Neural cell (in vitro differentiated cells): ENCODE measurements at regions not wholly inside any gene's neighbourhood (a gene's known extent, or its start where the extent isn't known, plus 50 kb on each side); places are given as distances from the start of the nearest gene placed in this dataset.
"Not testable (repeated sequence)": the region's sequence is repeated elsewhere in the genome, so short reads cannot be mapped to it uniquely, and the experiment has no call there.

Experiments used
- H2AFZ ChIP-seq: fragments of 200-600, 300-800 bp; sonication (generic), shearing (Covaris generic); 2 replicates; pipeline ENCODE4 v1.6.0; 2014; ENCODE audit warnings: low read depth, mild to moderate bottlenecking, antibody characterized with exemption, low read length, moderate library complexity
- H3F3A ChIP-seq: fragments of 200-600 bp; shearing (Covaris generic); 2 replicates; pipeline ENCODE4 v1.6.1; 2016; ENCODE audit warnings: mild to moderate bottlenecking, moderate library complexity, mixed read lengths, antibody characterized with exemption, low read length; ENCODE audit not compliant: insufficient read depth, poor library complexity, severe bottlenecking
- H3K27ac ChIP-seq: fragments of 200-600, 300-800 bp; sonication (generic), shearing (Covaris generic); 2 replicates; pipeline ENCODE4 v1.5.1; 2014; ENCODE audit warnings: mild to moderate bottlenecking, low read length, moderate library complexity
- H3K27me3 ChIP-seq: fragments of 300-800, 200-600 bp; sonication (generic), shearing (Covaris generic); 2 replicates; pipeline ENCODE4 v1.6.0; 2014; ENCODE audit warnings: mild to moderate bottlenecking, low read depth, low read length, moderate library complexity; ENCODE audit not compliant: insufficient read depth
- H3K36me3 ChIP-seq: fragments of 300-800, 200-600 bp; sonication (generic), shearing (Covaris generic); 2 replicates; pipeline ENCODE4 v1.5.1; 2014; ENCODE audit warnings: mild to moderate bottlenecking, antibody characterized with exemption, low read length, moderate library complexity; ENCODE audit not compliant: insufficient read depth
- H3K4me2 ChIP-seq: fragments of 300-800, 200-600 bp; sonication (generic), shearing (Covaris generic); 2 replicates; pipeline ENCODE4 v1.6.0; 2014; ENCODE audit warnings: mild to moderate bottlenecking, low read length
- H3K4me3 ChIP-seq: fragments of 300-800, 200-600 bp; sonication (generic), shearing (Covaris generic); 2 replicates; pipeline ENCODE4 v1.5.1; 2014; ENCODE audit warnings: mild to moderate bottlenecking, low read length, moderate library complexity
- H3K79me2 ChIP-seq: fragments of 200-600 bp; shearing (Covaris generic); replicated peaks from 2 replicates; pipeline ENCODE4 v1.6.0; 2014; ENCODE audit warnings: mild to moderate bottlenecking, low read length, moderate library complexity; ENCODE audit not compliant: insufficient read depth
- H3K9ac ChIP-seq: fragments of 300-800, 200-600 bp; sonication (generic), shearing (Covaris generic); 2 replicates; pipeline ENCODE4 v1.6.1; 2016; ENCODE audit warnings: mild to moderate bottlenecking, low read length, mixed read lengths
- H3K9me2 ChIP-seq: fragments of 200-600 bp; shearing (Covaris generic); 2 replicates; pipeline ENCODE4 v1.6.1; 2016; ENCODE audit warnings: mild to moderate bottlenecking, low read length, mixed read lengths; ENCODE audit not compliant: insufficient read depth
- H3K9me3 ChIP-seq: fragments of 200-600, 300-800 bp; sonication (generic), shearing (Covaris generic); 2 replicates; pipeline ENCODE4 v1.6.1; 2016; ENCODE audit warnings: mild to moderate bottlenecking, mixed run types, low read length, moderate library complexity, mixed read lengths
- H4K20me1 ChIP-seq: fragments of 200-600 bp; shearing (Covaris generic); 2 replicates; pipeline ENCODE4 v1.6.1; 2016; ENCODE audit warnings: mild to moderate bottlenecking, mixed run types; ENCODE audit not compliant: insufficient read depth
- EP300 ChIP-seq: fragments of 450-650 bp; conservative IDR thresholded peaks from 2 replicates; pipeline ENCODE4 v1.6.1; 2014; ENCODE audit warnings: antibody characterized with exemption, mild to moderate bottlenecking, moderate library complexity; ENCODE audit not compliant: poor library complexity, severe bottlenecking
- EZH2 ChIP-seq: fragments of 200-600, 300-800 bp; shearing (Covaris generic), sonication (generic); IDR thresholded peaks from 2 replicates; pipeline ENCODE4 v1.6.1; 2014; ENCODE audit warnings: antibody characterized with exemption, low read length, borderline replicate concordance, mild to moderate bottlenecking; ENCODE audit not compliant: insufficient read depth, poor library complexity, severe bottlenecking
- MXI1 ChIP-seq: fragments of 450-650 bp; conservative IDR thresholded peaks from 2 replicates; pipeline ENCODE4 v1.6.1; 2014; ENCODE audit warnings: antibody characterized with exemption, mild to moderate bottlenecking; ENCODE audit not compliant: poor library complexity, severe bottlenecking
- RAD21 ChIP-seq: fragments of 450-650 bp; conservative IDR thresholded peaks from 2 replicates; pipeline ENCODE4 v1.6.1; 2014; ENCODE audit warnings: antibody characterized with exemption, mild to moderate bottlenecking, moderate library complexity
- SMC3 ChIP-seq: fragments of 450-650 bp; conservative IDR thresholded peaks from 2 replicates; pipeline ENCODE4 v1.6.1; 2014; ENCODE audit warnings: antibody characterized with exemption, mild to moderate bottlenecking, moderate library complexity; ENCODE audit not compliant: poor library complexity
- TAF1 ChIP-seq: IDR thresholded peaks from 2 replicates; pipeline ENCODE4 v1.6.1; 2012; ENCODE audit warnings: low read depth
- TF ChIP-seq, protein P1 (sequence below): fragments of 450-650 bp; IDR thresholded peaks from 2 replicates; pipeline ENCODE4 v1.5.1; 2014; ENCODE audit warnings: antibody characterized with exemption, mild to moderate bottlenecking, moderate library complexity; ENCODE audit not compliant: poor library complexity, severe bottlenecking
- TF ChIP-seq, protein P2 (sequence below): IDR thresholded peaks from 2 replicates; pipeline ENCODE4 v1.6.1; 2012; ENCODE audit warnings: borderline replicate concordance

DNA sequence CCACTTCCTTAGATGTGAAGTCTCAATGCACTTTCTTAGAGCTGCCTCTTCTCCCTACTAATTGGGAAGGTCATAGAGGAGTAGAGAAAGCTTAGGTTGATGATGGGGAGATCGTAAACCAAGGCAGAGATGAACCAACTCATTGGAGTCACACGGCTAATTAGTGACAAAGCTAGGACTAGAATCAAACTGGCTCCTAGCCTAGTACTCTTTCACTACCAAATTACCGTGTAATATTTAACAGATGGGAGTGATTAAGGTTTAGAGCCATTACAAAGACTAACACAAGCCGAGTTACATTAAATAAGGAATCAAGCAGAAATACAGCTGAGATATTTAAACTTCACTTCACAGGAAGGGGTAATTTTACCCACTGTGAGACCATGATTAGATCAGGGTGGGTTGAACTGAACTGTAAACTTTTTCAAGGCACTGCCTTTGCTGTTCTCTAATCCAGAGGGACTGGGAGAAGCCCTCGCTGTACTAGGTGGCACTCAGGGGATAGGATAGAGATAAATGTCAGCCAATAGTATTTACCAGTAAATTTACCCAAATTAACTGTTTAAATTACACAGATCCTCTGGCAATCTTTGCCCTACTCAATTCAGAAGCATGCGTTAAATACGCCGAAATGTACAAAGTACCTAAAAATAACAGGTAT is 166.4 kb upstream of the PIK3R1 start:
- Histone ChIP-seq H3K9me3 (no peaks in the 10 kb centered on the region), H3K4me2 (no peak overlapping the region)

DNA sequence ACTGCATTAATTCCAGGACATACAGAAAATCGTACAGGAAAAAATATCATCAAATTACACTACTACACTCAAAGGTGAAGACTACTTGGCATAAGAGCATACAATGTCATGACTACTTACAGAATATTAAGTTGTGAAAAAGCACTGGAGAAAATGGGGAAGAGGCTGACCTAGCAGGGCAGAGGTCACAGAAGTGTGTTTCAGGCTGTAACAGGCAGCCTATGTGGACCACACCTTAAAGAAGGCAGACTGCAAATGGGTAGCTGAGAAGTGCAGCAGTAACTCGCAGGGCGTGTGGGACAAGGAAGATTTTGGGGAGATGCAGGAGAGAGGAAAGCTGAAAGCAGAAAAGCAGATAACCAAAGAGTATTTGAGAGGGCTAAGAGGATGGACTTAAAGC is 167.0 kb upstream of the PIK3R1 start:
- H3K4me2 ChIP-seq, result no peak overlapping the region
- no peaks in the 10 kb centered on the region for H3K9me2 ChIP-seq
- no peaks in the 10 kb centered on the region for H3K9me3 ChIP-seq
- H4K20me1 ChIP-seq, result no peaks in the 10 kb centered on the region
- no peak overlapping the region for H3K4me3 ChIP-seq
- H3F3A ChIP-seq, result no peaks in the 10 kb centered on the region
- no peak overlapping the region for H3K27ac ChIP-seq
- no peaks in the 10 kb centered on the region for H3K36me3 ChIP-seq
- no peaks in the 10 kb centered on the region for H3K79me2 ChIP-seq
- no peak overlapping the region for H2AFZ ChIP-seq
- no peaks in the 10 kb centered on the region for H3K27me3 ChIP-seq
- H3K9ac ChIP-seq, result no peak overlapping the region
- TF ChIP-seq RAD21 (no peak), EZH2 (no peak), SMC3 (no peak), TAF1 (no peak), EP300 (no peak), MXI1 (no peak)

More for the DNA sequence above, 166.4 kb upstream of the PIK3R1 start:
- no peak for TF ChIP-seq MXI1
- no peak for TF ChIP-seq TAF1
- TF ChIP-seq, protein P1, sequence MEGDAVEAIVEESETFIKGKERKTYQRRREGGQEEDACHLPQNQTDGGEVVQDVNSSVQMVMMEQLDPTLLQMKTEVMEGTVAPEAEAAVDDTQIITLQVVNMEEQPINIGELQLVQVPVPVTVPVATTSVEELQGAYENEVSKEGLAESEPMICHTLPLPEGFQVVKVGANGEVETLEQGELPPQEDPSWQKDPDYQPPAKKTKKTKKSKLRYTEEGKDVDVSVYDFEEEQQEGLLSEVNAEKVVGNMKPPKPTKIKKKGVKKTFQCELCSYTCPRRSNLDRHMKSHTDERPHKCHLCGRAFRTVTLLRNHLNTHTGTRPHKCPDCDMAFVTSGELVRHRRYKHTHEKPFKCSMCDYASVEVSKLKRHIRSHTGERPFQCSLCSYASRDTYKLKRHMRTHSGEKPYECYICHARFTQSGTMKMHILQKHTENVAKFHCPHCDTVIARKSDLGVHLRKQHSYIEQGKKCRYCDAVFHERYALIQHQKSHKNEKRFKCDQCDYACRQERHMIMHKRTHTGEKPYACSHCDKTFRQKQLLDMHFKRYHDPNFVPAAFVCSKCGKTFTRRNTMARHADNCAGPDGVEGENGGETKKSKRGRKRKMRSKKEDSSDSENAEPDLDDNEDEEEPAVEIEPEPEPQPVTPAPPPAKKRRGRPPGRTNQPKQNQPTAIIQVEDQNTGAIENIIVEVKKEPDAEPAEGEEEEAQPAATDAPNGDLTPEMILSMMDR, result no peak
- TF ChIP-seq EZH2, result no peak
- TF ChIP-seq SMC3, result no peak
- TF ChIP-seq, protein P2, sequence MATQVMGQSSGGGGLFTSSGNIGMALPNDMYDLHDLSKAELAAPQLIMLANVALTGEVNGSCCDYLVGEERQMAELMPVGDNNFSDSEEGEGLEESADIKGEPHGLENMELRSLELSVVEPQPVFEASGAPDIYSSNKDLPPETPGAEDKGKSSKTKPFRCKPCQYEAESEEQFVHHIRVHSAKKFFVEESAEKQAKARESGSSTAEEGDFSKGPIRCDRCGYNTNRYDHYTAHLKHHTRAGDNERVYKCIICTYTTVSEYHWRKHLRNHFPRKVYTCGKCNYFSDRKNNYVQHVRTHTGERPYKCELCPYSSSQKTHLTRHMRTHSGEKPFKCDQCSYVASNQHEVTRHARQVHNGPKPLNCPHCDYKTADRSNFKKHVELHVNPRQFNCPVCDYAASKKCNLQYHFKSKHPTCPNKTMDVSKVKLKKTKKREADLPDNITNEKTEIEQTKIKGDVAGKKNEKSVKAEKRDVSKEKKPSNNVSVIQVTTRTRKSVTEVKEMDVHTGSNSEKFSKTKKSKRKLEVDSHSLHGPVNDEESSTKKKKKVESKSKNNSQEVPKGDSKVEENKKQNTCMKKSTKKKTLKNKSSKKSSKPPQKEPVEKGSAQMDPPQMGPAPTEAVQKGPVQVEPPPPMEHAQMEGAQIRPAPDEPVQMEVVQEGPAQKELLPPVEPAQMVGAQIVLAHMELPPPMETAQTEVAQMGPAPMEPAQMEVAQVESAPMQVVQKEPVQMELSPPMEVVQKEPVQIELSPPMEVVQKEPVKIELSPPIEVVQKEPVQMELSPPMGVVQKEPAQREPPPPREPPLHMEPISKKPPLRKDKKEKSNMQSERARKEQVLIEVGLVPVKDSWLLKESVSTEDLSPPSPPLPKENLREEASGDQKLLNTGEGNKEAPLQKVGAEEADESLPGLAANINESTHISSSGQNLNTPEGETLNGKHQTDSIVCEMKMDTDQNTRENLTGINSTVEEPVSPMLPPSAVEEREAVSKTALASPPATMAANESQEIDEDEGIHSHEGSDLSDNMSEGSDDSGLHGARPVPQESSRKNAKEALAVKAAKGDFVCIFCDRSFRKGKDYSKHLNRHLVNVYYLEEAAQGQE, result no peak
- Histone ChIP-seq H3K36me3 (no peaks in the 10 kb centered on the region), H3F3A (no peaks in the 10 kb centered on the region), H3K9me2 (no peaks in the 10 kb centered on the region), H3K27ac (no peak overlapping the region), H3K9ac (no peak overlapping the region), H3K79me2 (no peaks in the 10 kb centered on the region), H2AFZ (no peak overlapping the region), H3K4me3 (no peak overlapping the region), H4K20me1 (no peaks in the 10 kb centered on the region), H3K27me3 (no peaks in the 10 kb centered on the region)

DNA sequence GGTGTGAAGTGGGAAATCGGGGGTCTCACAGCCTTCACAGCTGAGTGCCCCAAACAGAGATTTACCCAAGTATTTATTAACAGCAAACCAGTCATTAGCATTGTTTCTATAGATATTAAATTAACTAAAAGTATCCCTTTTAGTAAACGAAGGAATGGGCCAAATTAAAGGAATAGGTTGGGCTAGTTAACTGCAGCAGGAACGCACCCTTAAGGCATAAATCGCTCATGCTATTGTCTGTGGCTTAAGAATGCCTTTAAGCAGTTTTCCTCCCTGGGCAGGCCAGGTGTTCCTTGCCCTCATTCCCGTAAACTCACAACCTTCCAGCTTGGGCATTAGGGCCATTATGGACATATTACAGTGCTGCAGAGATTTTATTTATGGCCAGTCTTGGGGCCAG is 167.5 kb upstream of the PIK3R1 start:
- not testable (repeated sequence) for H3K9me3 ChIP-seq, H3K27me3 ChIP-seq, H3K79me2 ChIP-seq, H3K9me2 ChIP-seq, H3K27ac ChIP-seq, H3K9ac ChIP-seq, H3F3A ChIP-seq, H2AFZ ChIP-seq, H4K20me1 ChIP-seq, H3K4me3 ChIP-seq, H3K36me3 ChIP-seq, H3K4me2 ChIP-seq
